Skeletal muscle tissue (tissue), 3 donors: ENCODE measurements at regions not wholly inside any gene's neighbourhood (a gene's known extent, or its start where the extent isn't known, plus 50 kb on each side); places are given as distances from the start of the nearest gene placed in this dataset.

Experiments used
- H3K27ac ChIP-seq: one replicate; pipeline ENCODE4 v1.7.0; 2013; ENCODE audit warnings: mild to moderate bottlenecking, low read depth, low read length, inconsistent platforms
- H3K27me3 ChIP-seq, 3 donors: one replicate each; pipeline ENCODE4 v1.7.0; 2013; ENCODE audit warnings: low read length in 3 of 3; ENCODE audit not compliant: control insufficient read depth in 3 of 3, insufficient read depth in 3 of 3
- H3K36me3 ChIP-seq, 3 donors: one replicate each; pipeline ENCODE4 v1.7.0; 2013; ENCODE audit warnings: low read length in 3 of 3; ENCODE audit not compliant: control insufficient read depth in 3 of 3, insufficient read depth in 3 of 3
- H3K4me1 ChIP-seq, 3 donors: one replicate each; pipeline ENCODE4 v1.7.0; 2013; ENCODE audit warnings: low read length in 3 of 3, mild to moderate bottlenecking in 3 of 3; ENCODE audit not compliant: control insufficient read depth in 3 of 3, insufficient read depth in 3 of 3
- H3K4me3 ChIP-seq, 3 donors: one replicate each; pipeline ENCODE4 v1.7.0; 2013; ENCODE audit warnings: low read length in 3 of 3
- H3K9ac ChIP-seq, 3 donors: one replicate each; pipeline ENCODE4 v1.7.0; 2013; ENCODE audit warnings: low read length in 3 of 3, mild to moderate bottlenecking in 3 of 3, moderate library complexity in 2 of 3, low read depth in 1 of 3
- H3K9me3 ChIP-seq, 3 donors: one replicate each; pipeline ENCODE4 v1.7.0; 2013; ENCODE audit warnings: low read length in 3 of 3; ENCODE audit not compliant: control insufficient read depth in 3 of 3
- donor health status: Osteomylitis.

DNA sequence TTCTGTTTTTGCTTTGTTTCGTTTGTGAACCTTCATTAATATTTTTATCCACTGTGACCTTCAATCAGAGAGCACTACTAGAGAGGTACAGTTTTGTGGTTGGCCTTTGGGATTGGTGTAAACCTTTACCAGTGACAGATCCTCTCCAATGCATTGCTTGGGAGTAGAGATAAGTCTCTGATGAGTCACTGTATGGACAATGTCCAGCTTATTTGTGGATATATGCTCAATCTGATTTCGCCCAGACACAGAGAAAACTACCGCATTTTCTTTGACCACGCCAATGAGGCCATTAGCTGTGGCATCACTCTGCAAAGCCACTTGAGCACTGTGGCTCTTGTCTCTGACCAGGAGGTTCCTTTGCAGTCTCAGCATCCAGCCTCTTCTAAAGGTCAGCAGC lies 964.7 kb downstream of the TUSC7 start:
- Histone ChIP-seq H3K9me3 (no peaks in the 10 kb centered on the region), H3K27me3 (no peaks in the 10 kb centered on the region), H3K4me1 (no peaks in the 10 kb centered on the region), H3K4me3 (no peak overlapping the region), H3K36me3 (no peaks in the 10 kb centered on the region), H3K9ac (no peak overlapping the region), H3K27ac (no peak overlapping the region)

DNA sequence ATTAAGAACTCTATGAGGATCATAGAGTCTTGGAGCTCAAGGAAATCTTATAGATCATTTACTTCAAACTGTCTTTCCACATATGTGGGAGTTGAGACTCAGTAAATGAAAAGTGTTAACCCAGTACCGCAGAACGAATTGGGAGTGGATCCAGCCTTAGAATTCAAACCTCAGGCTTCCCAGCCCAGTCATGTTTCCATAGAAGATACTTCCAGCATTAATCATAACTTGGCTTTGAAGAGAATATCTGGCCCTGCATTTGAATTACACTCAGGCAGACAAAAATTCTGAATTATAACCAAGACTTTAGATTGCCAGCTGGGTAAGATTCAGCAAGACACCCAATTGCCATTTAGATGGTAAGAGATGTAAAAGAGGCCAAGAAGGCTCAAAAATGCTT lies 972.0 kb downstream of the TUSC7 start:
- H3K36me3 ChIP-seq: no peaks in the 10 kb centered on the region
- no peak overlapping the region for H3K9ac ChIP-seq
- H3K27ac ChIP-seq: no peak overlapping the region
- peaks cover 0 to 3% (median 0%) of the 10 kb centered on the region in 3 donors for H3K4me1 ChIP-seq
- no peak overlapping the region for H3K4me3 ChIP-seq
- no peaks in the 10 kb centered on the region for H3K27me3 ChIP-seq
- no peaks in the 10 kb centered on the region for H3K9me3 ChIP-seq

DNA sequence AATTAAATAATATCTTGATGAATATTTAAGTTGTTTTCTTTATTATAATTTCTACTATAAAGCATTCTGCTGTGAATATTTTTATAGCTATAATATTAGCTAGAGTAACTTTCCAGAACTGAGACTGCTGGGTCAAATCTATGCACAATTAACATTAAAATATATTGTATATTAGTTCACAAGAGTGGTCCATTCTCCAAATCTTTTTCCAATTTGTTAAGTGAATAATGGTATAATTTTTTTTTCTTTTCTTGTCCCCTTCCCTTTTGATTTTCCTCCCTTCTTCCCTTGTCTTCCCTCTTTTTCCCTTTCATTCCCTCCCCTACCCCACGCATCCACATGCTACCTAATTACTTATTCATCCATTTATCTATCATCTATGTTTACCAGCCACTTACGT lies 977.5 kb downstream of the TUSC7 start:
- no peak overlapping the region for H3K4me3 ChIP-seq
- H3K4me1 ChIP-seq: no peaks in the 10 kb centered on the region
- H3K36me3 ChIP-seq: no peaks in the 10 kb centered on the region
- H3K9me3 ChIP-seq: no peaks in the 10 kb centered on the region
- H3K9ac ChIP-seq: no peak overlapping the region
- H3K27ac ChIP-seq: no peak overlapping the region
- H3K27me3 ChIP-seq: no peaks in the 10 kb centered on the region

- Histone ChIP-seq H3K36me3 (no peaks in the 10 kb centered on the region), H3K4me3 (no peak overlapping the region), H3K4me1 (no peaks in the 10 kb centered on the region), H3K9me3 (no peaks in the 10 kb centered on the region), H3K27ac (no peak overlapping the region), H3K27me3 (no peaks in the 10 kb centered on the region), H3K9ac (no peak overlapping the region)
Measured at GRCh38 chr3:117688583-117688982, 979.0 kb downstream of the TUSC7 start.

- no peaks in the 10 kb centered on the region for H3K9me3 ChIP-seq
- H3K27me3 ChIP-seq: no peaks in the 10 kb centered on the region
- no peaks in the 10 kb centered on the region for H3K36me3 ChIP-seq
- H3K4me1 ChIP-seq: no peaks in the 10 kb centered on the region
- no peak overlapping the region for H3K9ac ChIP-seq
- no peak overlapping the region for H3K27ac ChIP-seq
- no peak overlapping the region for H3K4me3 ChIP-seq
Measured at GRCh38 chr3:117691526-117691925, 981.9 kb downstream of the TUSC7 start.

- Histone ChIP-seq H3K27ac (no peak overlapping the region), H3K4me3 (no peak overlapping the region), H3K4me1 (no peaks in the 10 kb centered on the region), H3K9me3 (no peaks in the 10 kb centered on the region), H3K9ac (no peak overlapping the region), H3K36me3 (no peaks in the 10 kb centered on the region), H3K27me3 (no peaks in the 10 kb centered on the region)
Measured at GRCh38 chr3:117692416-117692995, 982.9 kb downstream of the TUSC7 start.

GRCh38 chr3:117695321-117695720 lies 985.7 kb downstream of the TUSC7 start:
- no peaks in the 10 kb centered on the region for H3K36me3 ChIP-seq

GRCh38 chr3:117695871-117696645 lies 986.5 kb downstream of the TUSC7 start:
- Histone ChIP-seq H3K36me3 (no peaks in the 10 kb centered on the region), H3K9me3 (no peaks in the 10 kb centered on the region), H3K4me1 (no peaks in the 10 kb centered on the region), H3K4me3 (no peak overlapping the region), H3K27ac (no peak overlapping the region), H3K9ac (no peak overlapping the region), H3K27me3 (no peaks in the 10 kb centered on the region)

More at GRCh38 chr3:117695321-117695720, 985.7 kb downstream of the TUSC7 start:
- Histone ChIP-seq H3K4me3 (no peak overlapping the region), H3K27ac (no peak overlapping the region), H3K4me1 (no peaks in the 10 kb centered on the region), H3K9me3 (no peaks in the 10 kb centered on the region), H3K9ac (no peak overlapping the region), H3K27me3 (no peaks in the 10 kb centered on the region)

GRCh38 chr3:117696851-117697407 lies 987.4 kb downstream of the TUSC7 start:
- H3K9ac ChIP-seq: no peak overlapping the region
- no peak overlapping the region for H3K4me3 ChIP-seq
- H3K27ac ChIP-seq: no peak overlapping the region
- H3K27me3 ChIP-seq: no peaks in the 10 kb centered on the region
- H3K36me3 ChIP-seq: no peaks in the 10 kb centered on the region
- no peaks in the 10 kb centered on the region for H3K4me1 ChIP-seq
- no peaks in the 10 kb centered on the region for H3K9me3 ChIP-seq

- Histone ChIP-seq H3K4me1 (no peaks in the 10 kb centered on the region), H3K27me3 (no peaks in the 10 kb centered on the region), H3K27ac (no peak overlapping the region), H3K36me3 (no peaks in the 10 kb centered on the region), H3K4me3 (no peak overlapping the region), H3K9me3 (no peaks in the 10 kb centered on the region), H3K9ac (no peak overlapping the region)
Measured at GRCh38 chr3:117699058-117699457, 989.5 kb downstream of the TUSC7 start.
